Activated T-helper 2 cell treated with anti-CD3 and anti-CD28 coated beads, Interferon-gamma antibody, Interleukin-2, Interleukin-4, amounts not matched to agents 10 μg/mL and 5 μg/mL and 100 μg/mL, durations not matched to agents 14 hours and 24 hours and 36 hours (primary cell): ENCODE measurements at regions not wholly inside any gene's neighbourhood (a gene's known extent, or its start where the extent isn't known, plus 50 kb on each side); places are given as distances from the start of the nearest gene placed in this dataset.

Experiments
- DNase-seq: peaks from one replicate; pipeline ENCODE4 v3.0.0; 2021; ENCODE audit warnings: low spot score
- H3K27ac Mint-ChIP-seq: one replicate; pipeline ENCODE4 v1.8.0; 2021; ENCODE audit warnings: mixed read lengths
- H3K27me3 Mint-ChIP-seq: one replicate; pipeline ENCODE4 v1.8.0; 2021; ENCODE audit warnings: low read depth, mixed read lengths
- H3K36me3 Mint-ChIP-seq: one replicate; pipeline ENCODE4 v1.8.0; 2021; ENCODE audit warnings: low read depth, mixed read lengths
- H3K4me1 Mint-ChIP-seq: one replicate; pipeline ENCODE4 v1.8.0; 2021; ENCODE audit warnings: low read depth, mixed read lengths
- H3K4me3 Mint-ChIP-seq: one replicate; pipeline ENCODE4 v1.8.0; 2021; ENCODE audit warnings: low read depth, mild to moderate bottlenecking, moderate library complexity, mixed read lengths
- H3K9me3 Mint-ChIP-seq: one replicate; pipeline ENCODE4 v1.8.0; 2021; ENCODE audit warnings: mixed read lengths
- intact Hi-C: fragments of 100-400 bp; cut with micrococcal nuclease; formaldehyde crosslinking; loops from one replicate; pipeline ENCODE4 v1.15.1; 2023

DNA sequence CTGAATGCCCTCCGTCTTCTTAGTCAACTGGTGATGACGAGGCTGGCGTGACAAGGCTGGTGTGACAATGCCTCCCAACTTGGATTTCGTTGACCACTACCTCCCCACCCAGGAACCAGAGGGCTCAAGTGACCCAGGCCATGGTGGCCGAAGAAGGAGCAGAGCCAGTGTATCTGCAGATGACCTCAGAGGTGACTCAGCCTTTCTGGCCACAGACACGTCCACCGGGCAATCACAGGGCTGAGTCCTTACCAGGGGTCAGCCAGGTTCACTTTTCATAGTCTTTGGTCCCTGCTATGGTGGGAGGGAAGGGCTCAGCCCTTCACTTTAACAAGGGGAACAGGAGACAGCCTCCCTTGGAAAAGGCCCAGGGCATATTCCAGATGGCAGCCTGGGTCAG is 116.3 kb downstream of the MAF start:
- Mint-ChIP-seq H3K4me3 (no peak overlapping the region), H3K36me3 (no peaks in the 10 kb centered on the region), H3K27ac (no peak overlapping the region), H3K27me3 (peaks cover 17% of the 10 kb centered on the region), H3K4me1 (no peaks in the 10 kb centered on the region), H3K9me3 (no peaks in the 10 kb centered on the region)
- intact Hi-C loops, result no loop called here
- DNase-seq, result no peak

DNA sequence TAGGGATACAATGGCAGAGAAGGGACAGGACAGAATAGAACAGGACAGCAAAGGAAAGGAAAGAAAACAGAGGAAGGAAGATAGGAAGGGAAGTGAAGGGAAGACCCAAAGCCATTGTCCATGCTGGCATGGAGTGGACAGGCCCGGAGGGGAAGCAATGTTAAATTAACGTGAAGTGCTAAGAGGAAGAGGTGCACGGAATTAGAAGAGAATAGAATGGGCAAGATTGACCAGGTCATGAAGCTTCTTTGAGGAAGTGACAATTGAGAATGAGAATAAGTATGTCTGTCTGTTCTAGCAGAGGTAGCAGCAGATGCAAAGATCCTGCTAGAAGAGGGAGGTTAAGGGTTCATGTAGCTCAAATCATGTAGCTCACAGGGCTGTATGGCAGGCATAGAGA is 117.2 kb downstream of the MAF start:
- Mint-ChIP-seq H3K4me1 (no peaks in the 10 kb centered on the region), H3K9me3 (no peaks in the 10 kb centered on the region), H3K27me3 (peaks cover 14% of the 10 kb centered on the region), H3K36me3 (no peaks in the 10 kb centered on the region), H3K27ac (no peak overlapping the region), H3K4me3 (no peak overlapping the region)
- no peak for DNase-seq
- intact Hi-C loops, result no loop called here

DNA sequence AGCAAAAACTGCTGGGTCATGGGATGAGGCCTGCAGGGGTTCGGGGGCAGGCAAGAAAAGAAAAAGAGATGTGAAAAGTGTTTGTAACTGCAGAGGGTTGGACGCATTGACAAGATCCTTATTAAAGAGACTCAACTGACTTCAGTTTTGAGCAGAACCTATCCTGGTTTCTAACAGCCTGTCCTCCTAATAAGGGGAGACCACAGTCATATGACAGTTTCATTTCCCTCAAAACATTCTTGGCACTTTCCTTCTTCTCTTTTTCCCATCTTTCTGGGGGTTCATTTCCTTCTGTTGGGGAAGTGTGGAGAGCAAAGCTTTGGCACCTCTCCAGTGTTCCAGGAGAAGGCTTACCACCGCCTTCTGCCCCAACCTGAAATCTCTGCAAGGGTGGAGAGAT is 118.5 kb downstream of the MAF start:
- H3K4me3 Mint-ChIP-seq, result no peak overlapping the region
- no peaks in the 10 kb centered on the region for H3K9me3 Mint-ChIP-seq
- no peaks in the 10 kb centered on the region for H3K36me3 Mint-ChIP-seq
- peaks cover 10% of the 10 kb centered on the region for H3K27me3 Mint-ChIP-seq
- DNase-seq, result no peak
- intact Hi-C loops, result no loop called here
- no peaks in the 10 kb centered on the region for H3K4me1 Mint-ChIP-seq
- no peak overlapping the region for H3K27ac Mint-ChIP-seq

DNA sequence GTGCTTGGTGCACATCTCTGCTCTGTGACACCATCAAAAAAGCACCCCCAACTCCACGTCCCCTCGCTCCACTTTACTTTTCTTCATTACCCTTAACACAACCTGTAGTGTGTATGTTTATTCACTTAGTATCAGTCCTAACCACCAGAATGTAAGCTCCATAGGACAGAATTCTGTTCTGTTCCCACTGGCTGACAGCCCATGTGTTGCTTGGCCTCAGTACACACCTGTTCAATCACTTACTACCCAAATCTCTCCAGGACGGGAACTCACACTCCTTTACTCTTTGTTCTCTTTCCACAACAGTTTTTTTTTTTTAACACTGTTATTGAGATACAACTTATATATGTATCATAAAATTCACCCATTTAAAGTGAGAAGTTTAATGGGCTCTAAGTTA is 119.6 kb downstream of the MAF start:
- DNase-seq, result no peak
- Mint-ChIP-seq H3K9me3 (no peaks in the 10 kb centered on the region), H3K27ac (no peak overlapping the region), H3K36me3 (no peaks in the 10 kb centered on the region), H3K27me3 (peaks cover 10% of the 10 kb centered on the region), H3K4me3 (no peak overlapping the region), H3K4me1 (no peaks in the 10 kb centered on the region)
- intact Hi-C loops, result no loop called here

DNA sequence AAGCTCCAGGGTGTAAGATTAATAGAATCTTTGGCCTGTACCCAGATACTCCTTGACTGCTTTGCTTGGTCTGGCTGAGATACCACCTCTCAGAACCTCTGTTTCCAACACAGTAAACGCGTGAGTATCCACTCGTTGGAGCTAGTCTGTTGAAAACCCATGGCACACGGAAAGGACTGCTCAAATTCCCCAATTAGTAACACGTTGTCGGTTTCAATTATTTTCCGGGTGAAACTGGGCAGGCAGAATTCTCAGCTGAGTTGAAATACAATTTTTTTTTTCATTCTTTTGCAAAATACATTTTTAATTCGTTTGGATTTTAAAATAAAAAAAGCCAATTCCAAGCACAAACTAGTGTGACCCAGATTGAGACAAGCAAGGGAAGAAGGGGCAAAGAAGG is 120.5 kb downstream of the MAF start:
- Mint-ChIP-seq H3K4me1 (no peaks in the 10 kb centered on the region), H3K36me3 (no peaks in the 10 kb centered on the region), H3K27me3 (peaks cover 13% of the 10 kb centered on the region), H3K27ac (no peak overlapping the region), H3K9me3 (no peaks in the 10 kb centered on the region), H3K4me3 (no peak overlapping the region)
- no peak for DNase-seq
- intact Hi-C loops, result no loop called here

DNA sequence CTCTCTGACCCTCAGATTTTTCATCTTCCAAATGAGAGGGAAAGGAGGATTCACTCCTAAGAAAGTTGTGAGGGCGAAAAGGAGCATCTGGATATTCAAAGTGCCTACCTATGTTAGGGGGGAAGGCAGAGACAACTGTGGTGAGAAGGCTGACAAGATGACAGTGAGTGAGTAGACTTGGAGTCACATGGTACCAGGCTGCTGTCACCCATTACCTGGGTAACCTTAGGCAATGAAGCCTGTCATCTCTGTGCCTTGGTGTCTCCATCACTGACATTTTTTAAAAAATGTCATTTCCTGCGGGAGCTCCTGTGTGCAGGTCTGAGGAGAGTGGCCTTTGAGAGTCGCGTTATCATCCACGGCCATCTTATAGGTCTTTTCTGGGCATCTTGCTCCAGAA is 124.0 kb downstream of the MAF start:
- Mint-ChIP-seq H3K27ac (no peak overlapping the region), H3K4me3 (no peak overlapping the region), H3K4me1 (no peaks in the 10 kb centered on the region), H3K9me3 (no peaks in the 10 kb centered on the region), H3K27me3 (peaks cover 15% of the 10 kb centered on the region), H3K36me3 (no peaks in the 10 kb centered on the region)
- intact Hi-C loops, result no loop called here
- no peak for DNase-seq

DNA sequence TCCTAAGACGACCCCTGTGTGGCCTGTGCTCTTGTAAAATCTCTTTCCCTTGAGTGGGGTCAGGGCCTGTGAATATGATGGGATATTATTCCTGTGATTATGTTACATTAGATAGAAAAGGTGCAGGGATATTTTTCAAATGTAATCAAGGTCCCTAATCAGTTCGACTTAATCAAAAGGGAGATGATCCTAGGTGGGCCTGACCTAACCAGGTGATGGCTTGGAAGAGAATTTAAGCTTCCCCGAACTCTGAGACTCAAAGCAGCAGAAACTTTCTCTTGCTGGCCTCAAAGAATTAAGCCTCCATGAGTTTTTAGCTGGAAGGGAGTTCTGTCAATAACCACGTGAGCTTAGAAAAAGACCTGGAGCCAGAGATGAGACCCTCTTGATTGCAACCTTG is 124.7 kb downstream of the MAF start:
- no peak overlapping the region for H3K27ac Mint-ChIP-seq
- H3K27me3 Mint-ChIP-seq, result peaks cover 11% of the 10 kb centered on the region

DNA sequence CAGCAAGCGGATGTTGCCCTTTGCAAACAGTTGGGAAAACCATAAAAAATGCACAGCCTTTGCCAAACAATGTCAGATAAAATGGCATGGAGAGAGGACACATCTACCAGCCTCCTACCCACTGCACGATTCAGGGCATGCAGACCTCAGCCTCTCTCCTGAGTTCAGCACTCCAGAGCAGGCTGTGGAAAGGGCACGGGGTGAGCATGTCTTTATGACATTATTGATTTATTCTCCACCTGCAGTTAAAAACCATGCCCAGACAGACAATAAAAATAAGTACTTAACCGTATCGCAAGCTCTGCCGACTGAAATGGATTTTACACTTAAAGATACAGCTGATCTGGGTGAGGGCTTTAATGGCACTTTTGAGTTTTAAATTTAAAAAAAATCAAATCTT is 127.1 kb downstream of the MAF start:
- no peaks in the 10 kb centered on the region for H3K9me3 Mint-ChIP-seq
- DNase-seq, result no peak
- intact Hi-C loops, result no loop called here
- peaks cover 11% of the 10 kb centered on the region for H3K27me3 Mint-ChIP-seq
- no peaks in the 10 kb centered on the region for H3K36me3 Mint-ChIP-seq
- no peak overlapping the region for H3K4me3 Mint-ChIP-seq
- H3K4me1 Mint-ChIP-seq, result no peaks in the 10 kb centered on the region
- no peak overlapping the region for H3K27ac Mint-ChIP-seq

More for the DNA sequence above, 124.7 kb downstream of the MAF start:
- intact Hi-C loops, result no loop called here
- no peak overlapping the region for H3K4me3 Mint-ChIP-seq
- no peaks in the 10 kb centered on the region for H3K9me3 Mint-ChIP-seq
- H3K4me1 Mint-ChIP-seq, result no peaks in the 10 kb centered on the region
- no peaks in the 10 kb centered on the region for H3K36me3 Mint-ChIP-seq
- DNase-seq, result no peak

DNA sequence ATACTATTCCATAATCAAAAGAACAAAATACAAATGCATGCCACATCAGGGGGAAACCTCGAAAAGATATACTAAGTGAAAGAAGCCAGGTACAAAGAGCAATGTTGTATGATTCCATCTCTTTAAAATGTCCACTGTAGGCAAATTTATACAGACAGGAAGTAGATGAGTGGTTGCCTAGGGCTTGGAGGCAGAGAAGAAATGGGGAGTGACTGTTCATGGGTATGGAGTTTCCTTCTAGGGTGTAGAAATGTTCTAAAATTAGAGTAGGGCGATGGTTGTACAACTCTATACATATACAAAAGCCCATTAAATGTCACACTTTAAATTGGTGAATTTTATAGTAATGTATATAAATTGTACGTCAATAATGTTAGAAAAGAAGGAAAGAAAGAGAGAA is 128.1 kb downstream of the MAF start:
- H3K27ac Mint-ChIP-seq, result no peak overlapping the region
- intact Hi-C loops, result no loop called here
- H3K9me3 Mint-ChIP-seq, result no peaks in the 10 kb centered on the region
- peaks cover 11% of the 10 kb centered on the region for H3K27me3 Mint-ChIP-seq
- no peaks in the 10 kb centered on the region for H3K36me3 Mint-ChIP-seq
- H3K4me1 Mint-ChIP-seq, result no peaks in the 10 kb centered on the region
- DNase-seq, result no peak
- no peak overlapping the region for H3K4me3 Mint-ChIP-seq

DNA sequence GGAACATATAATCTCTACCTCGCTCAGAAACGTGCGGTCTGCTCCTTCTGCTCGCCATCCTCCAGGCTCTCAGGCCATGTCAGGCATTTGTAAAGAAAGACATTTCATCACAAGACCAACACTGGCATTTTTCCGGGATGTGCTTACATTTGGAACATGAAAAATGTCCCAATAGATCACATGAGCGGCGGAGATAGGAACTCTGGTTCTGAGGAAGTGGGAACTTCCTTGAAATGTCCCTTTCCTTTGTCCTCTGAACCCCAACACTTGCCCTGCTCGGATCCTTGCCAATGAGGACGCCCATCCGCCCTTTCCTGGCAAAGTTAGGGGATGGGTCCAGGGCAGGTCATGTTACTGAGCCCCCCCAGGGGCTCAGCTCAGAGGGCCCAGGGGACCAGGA is 130.5 kb downstream of the MAF start:
- no peak overlapping the region for H3K4me3 Mint-ChIP-seq
- intact Hi-C loops, result no loop called here
- no peak for DNase-seq
- no peaks in the 10 kb centered on the region for H3K9me3 Mint-ChIP-seq
- H3K27me3 Mint-ChIP-seq, result peaks cover 6% of the 10 kb centered on the region
- H3K36me3 Mint-ChIP-seq, result no peaks in the 10 kb centered on the region
- no peak overlapping the region for H3K27ac Mint-ChIP-seq
- H3K4me1 Mint-ChIP-seq, result no peaks in the 10 kb centered on the region

DNA sequence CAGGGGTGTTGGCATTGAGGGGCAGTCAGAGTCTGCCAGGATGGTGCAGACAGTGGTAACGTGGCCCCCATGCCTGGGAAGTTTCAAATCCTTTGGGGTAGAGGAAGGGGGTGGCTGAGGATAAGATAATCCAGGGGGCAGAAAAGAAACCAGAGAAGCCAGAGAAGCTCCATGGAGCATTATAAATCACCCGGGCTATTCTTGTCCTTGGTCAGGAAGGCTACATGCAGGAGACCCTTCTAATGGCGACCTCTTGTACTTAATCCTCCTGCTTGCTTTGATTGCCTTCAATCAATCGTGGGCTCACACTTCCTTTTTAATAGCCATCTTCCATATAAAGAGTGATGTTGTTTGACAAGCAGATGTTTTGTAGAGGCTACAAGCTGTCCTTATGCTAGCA is 131.9 kb downstream of the MAF start:
- DNase-seq, result no peak
- Mint-ChIP-seq H3K27ac (no peak overlapping the region), H3K4me1 (no peaks in the 10 kb centered on the region), H3K27me3 (peaks cover 5% of the 10 kb centered on the region), H3K4me3 (no peak overlapping the region), H3K9me3 (peaks cover 4% of the 10 kb centered on the region), H3K36me3 (no peaks in the 10 kb centered on the region)
- intact Hi-C loops, result no loop called here

DNA sequence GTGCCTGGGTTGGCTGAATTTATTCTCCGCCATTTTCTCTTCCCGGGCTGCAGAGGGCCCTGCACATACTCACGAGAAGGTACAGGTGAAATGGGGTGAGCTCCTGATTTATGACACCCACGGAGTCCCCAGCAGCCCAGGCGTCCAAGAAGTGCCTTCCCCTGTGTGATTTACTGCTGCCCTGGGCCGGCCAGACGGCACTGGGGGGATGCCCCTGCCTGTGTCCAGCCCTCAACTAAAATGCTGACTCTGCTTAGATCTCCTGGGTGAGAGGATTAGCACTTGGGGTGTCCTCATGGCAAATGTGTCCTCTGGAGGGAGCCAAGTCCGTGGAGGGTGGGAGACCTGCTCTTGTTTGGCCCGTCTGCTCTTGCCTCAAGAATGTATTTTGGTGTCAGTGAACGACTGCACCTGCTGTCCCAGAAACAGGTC is 132.4 kb downstream of the MAF start:
- peaks cover 5% of the 10 kb centered on the region for H3K9me3 Mint-ChIP-seq
- H3K27ac Mint-ChIP-seq, result no peak overlapping the region
- intact Hi-C loops, result no loop called here
- DNase-seq, result no peak
- no peaks in the 10 kb centered on the region for H3K4me1 Mint-ChIP-seq
- peaks cover 5% of the 10 kb centered on the region for H3K27me3 Mint-ChIP-seq
- H3K36me3 Mint-ChIP-seq, result no peaks in the 10 kb centered on the region
- no peak overlapping the region for H3K4me3 Mint-ChIP-seq

DNA sequence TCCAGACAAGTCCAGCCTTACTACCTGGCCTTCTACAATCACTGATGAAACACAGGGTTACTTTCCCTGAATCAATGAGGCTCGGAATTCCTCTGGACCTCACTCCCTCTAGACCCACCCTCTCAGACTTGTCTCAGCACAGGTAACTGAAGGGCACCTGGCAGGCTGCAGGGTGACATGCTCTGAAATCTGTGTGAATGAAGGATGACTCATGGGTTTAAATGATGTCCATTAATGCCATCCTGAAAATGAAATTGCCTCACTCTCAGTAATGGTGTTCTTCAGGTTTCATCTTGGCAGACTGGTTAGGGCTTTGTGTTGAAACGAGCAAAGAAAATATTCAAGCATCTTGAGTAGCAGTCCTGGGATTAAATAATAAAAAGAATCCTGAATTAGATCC is 134.4 kb downstream of the MAF start:
- Mint-ChIP-seq H3K36me3 (no peaks in the 10 kb centered on the region), H3K9me3 (peaks cover 5% of the 10 kb centered on the region), H3K4me1 (no peaks in the 10 kb centered on the region), H3K27ac (no peak overlapping the region), H3K27me3 (peaks cover 4% of the 10 kb centered on the region), H3K4me3 (no peak overlapping the region)
- intact Hi-C loops, result no loop called here
- DNase-seq, result no peak

DNA sequence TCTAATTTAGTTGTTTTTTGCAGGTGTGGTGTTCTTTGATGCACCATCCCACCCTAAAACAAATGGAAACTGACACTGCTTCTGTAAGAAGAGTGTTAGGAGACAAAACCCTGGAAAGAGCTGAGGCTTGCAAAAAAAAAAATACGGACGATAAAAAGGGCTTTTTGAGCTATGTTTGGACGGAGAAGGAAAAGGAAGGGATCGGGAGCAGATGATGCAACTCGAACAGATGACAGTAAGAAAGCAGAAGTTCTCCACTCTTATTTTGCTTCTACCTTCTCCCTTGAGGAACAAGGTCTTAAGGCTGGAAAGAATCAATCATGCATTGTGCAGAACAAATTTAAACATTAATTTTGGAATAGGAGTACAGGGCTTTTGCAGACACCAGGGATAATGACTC is 136.7 kb downstream of the MAF start:
- Mint-ChIP-seq H3K27ac (no peak overlapping the region), H3K36me3 (no peaks in the 10 kb centered on the region)

More for the DNA sequence above, 136.7 kb downstream of the MAF start:
- H3K9me3 Mint-ChIP-seq, result peaks cover 5% of the 10 kb centered on the region
- H3K4me3 Mint-ChIP-seq, result no peak overlapping the region
- no peak for DNase-seq
- intact Hi-C loops, result no loop called here
- H3K27me3 Mint-ChIP-seq, result peaks cover 10% of the 10 kb centered on the region
- H3K4me1 Mint-ChIP-seq, result no peaks in the 10 kb centered on the region
